WTC11 (cell line): ENCODE measurements at regions not wholly inside any gene's neighbourhood (a gene's known extent, or its start where the extent isn't known, plus 50 kb on each side); places are given as distances from the start of the nearest gene placed in this dataset.

Experiments used
- ATAC-seq: fragments of 200-7000 bp; cut with Tn5 transposase; 2 replicates; pipeline ENCODE4 v1.10.0; 2021; ENCODE audit warnings: mild to moderate bottlenecking, moderate library complexity
- CTCF ChIA-PET: fragments of 300-600 bp; sonication (Branson Sonifier 250); formaldehyde crosslinking; loops from one replicate; lab custom pipeline; 2021; ENCODE audit warnings: antibody characterized with exemption; lab: Charles Lee
- POLR2A ChIA-PET: fragments of 350-600 bp; sonication (Branson Sonifier 250); formaldehyde crosslinking; loops from one replicate; lab custom pipeline; 2021; ENCODE audit warnings: antibody characterized with exemption; lab: Charles Lee
- DNase-seq: peaks from one replicate; pipeline ENCODE4 v3.0.0; 2021; ENCODE audit warnings: low spot score
- H3K27ac Mint-ChIP-seq: 2 replicates; pipeline ENCODE4 v1.8.0; 2021; ENCODE audit warnings: mixed read lengths
- H3K27me3 Mint-ChIP-seq: 2 replicates; pipeline ENCODE4 v1.8.0; 2021; ENCODE audit warnings: low read depth, mild to moderate bottlenecking, moderate library complexity, mixed read lengths
- H3K36me3 Mint-ChIP-seq: 2 replicates; pipeline ENCODE4 v1.8.0; 2021; ENCODE audit warnings: mixed read lengths
- H3K4me1 Mint-ChIP-seq: 2 replicates; pipeline ENCODE4 v1.8.0; 2022; ENCODE audit warnings: mixed read lengths
- H3K4me3 Mint-ChIP-seq: 2 replicates; pipeline ENCODE4 v1.8.0; 2021; ENCODE audit warnings: mild to moderate bottlenecking, moderate library complexity, mixed read lengths
- H3K9me3 Mint-ChIP-seq: 2 replicates; pipeline ENCODE4 v1.8.0; 2021; ENCODE audit warnings: mixed read lengths
- AFF4 ChIP-seq: sonication (generic); formaldehyde crosslinking; IDR thresholded peaks from 2 replicates; pipeline ENCODE4 v1.8.1; 2023; ENCODE audit warnings: mild to moderate bottlenecking, missing genetic modification reagents, borderline replicate concordance
- CREB1 ChIP-seq: sonication (generic); formaldehyde crosslinking; IDR thresholded peaks from 2 replicates; pipeline ENCODE4 v1.8.0; 2023; ENCODE audit warnings: mild to moderate bottlenecking, missing genetic modification reagents
- E2F5 ChIP-seq: sonication (generic); formaldehyde crosslinking; IDR thresholded peaks from 2 replicates; pipeline ENCODE4 v1.8.1; 2022; ENCODE audit warnings: mild to moderate bottlenecking, moderate library complexity, missing genetic modification reagents
- ELF4 ChIP-seq: sonication (generic); formaldehyde crosslinking; IDR thresholded peaks from 2 replicates; pipeline ENCODE4 v1.8.1; 2022; ENCODE audit warnings: low read depth, mild to moderate bottlenecking, moderate library complexity, missing genetic modification reagents
- ERG ChIP-seq: fragments of 250-450 bp; sonication (Bioruptor Pico); IDR thresholded peaks from 2 replicates; pipeline ENCODE4 v1.8.0; 2021; ENCODE audit warnings: mild to moderate bottlenecking
- GTF2I ChIP-seq: fragments of 250-450 bp; sonication (Bioruptor Pico); conservative IDR thresholded peaks from 2 replicates; pipeline ENCODE4 v1.4.0; 2021; ENCODE audit warnings: mild to moderate bottlenecking
- IRF1 ChIP-seq: sonication (generic); formaldehyde crosslinking; IDR thresholded peaks from 2 replicates; pipeline ENCODE4 v1.8.0; 2023; ENCODE audit warnings: missing genetic modification reagents
- MAX ChIP-seq: sonication (generic); formaldehyde crosslinking; IDR thresholded peaks from 2 replicates; pipeline ENCODE4 v1.8.0; 2022; ENCODE audit warnings: mild to moderate bottlenecking, missing genetic modification reagents
- NFYB ChIP-seq: sonication (generic); formaldehyde crosslinking; conservative IDR thresholded peaks from 2 replicates; pipeline ENCODE4 v1.8.0; 2022; ENCODE audit warnings: low read depth, missing genetic modification reagents
- NR2C2 ChIP-seq: sonication (generic); formaldehyde crosslinking; IDR thresholded peaks from 2 replicates; pipeline ENCODE4 v1.8.0; 2022; ENCODE audit warnings: mild to moderate bottlenecking, missing genetic modification reagents
- PRDM15 ChIP-seq: sonication (generic); formaldehyde crosslinking; IDR thresholded peaks from 2 replicates; pipeline ENCODE4 v1.8.0; 2022; ENCODE audit warnings: missing genetic modification reagents
- PREB ChIP-seq: sonication (generic); formaldehyde crosslinking; IDR thresholded peaks from 2 replicates; pipeline ENCODE4 v1.8.1; 2022; ENCODE audit warnings: mild to moderate bottlenecking, missing genetic modification reagents, moderate library complexity, borderline replicate concordance
- USF1 ChIP-seq: sonication (generic); formaldehyde crosslinking; IDR thresholded peaks from 2 replicates; pipeline ENCODE4 v1.8.0; 2022; ENCODE audit warnings: mild to moderate bottlenecking, missing genetic modification reagents
- ZMAT4 ChIP-seq: fragments of 250-450 bp; sonication (Bioruptor Pico); IDR thresholded peaks from 2 replicates; pipeline ENCODE4 v1.9.0; 2021; ENCODE audit warnings: mild to moderate bottlenecking
- ZNF232 ChIP-seq: sonication (generic); formaldehyde crosslinking; IDR thresholded peaks from 2 replicates; pipeline ENCODE4 v1.8.0; 2022; ENCODE audit warnings: mild to moderate bottlenecking, missing genetic modification reagents
- ZNF317 ChIP-seq: sonication (generic); formaldehyde crosslinking; IDR thresholded peaks from 2 replicates; pipeline ENCODE4 v1.8.1; 2023; ENCODE audit warnings: low read depth, mild to moderate bottlenecking, moderate library complexity, missing genetic modification reagents, borderline replicate concordance
- ZNF423 ChIP-seq: fragments of 250-450 bp; sonication (Bioruptor Pico); IDR thresholded peaks from 2 replicates; pipeline ENCODE4 v2.1.2; 2022; ENCODE audit warnings: mild to moderate bottlenecking, moderate library complexity
- ZSCAN18 ChIP-seq: fragments of 250-450 bp; sonication (Bioruptor Pico); IDR thresholded peaks from 2 replicates; pipeline ENCODE4 v2.1.2; 2022; ENCODE audit warnings: mild to moderate bottlenecking, moderate library complexity

- ChIA-PET POLR2A (no interaction called here), CTCF (no interaction called here)
- H3K27me3 Mint-ChIP-seq: 0 out of 2 replicates have a peak, but pooled peaks cover 5% of the 10 kb centered on the region
- TF ChIP-seq NFYB (no peak), NR2C2 (CRISPR knock-in tag) (no peak), ZNF232 (no peak), MAX (no peak), ERG (CRISPR knock-in tag) (no peak), USF1 (CRISPR knock-in tag) (no peak), E2F5 (CRISPR knock-in tag) (no peak), CREB1 (CRISPR knock-in tag) (no peak), ELF4 (no peak), AFF4 (CRISPR knock-in tag) (no peak), GTF2I (no peak), PREB (CRISPR knock-in tag) (no peak), ZNF423 (CRISPR knock-in tag) (no peak), IRF1 (CRISPR knock-in tag) (no peak), ZMAT4 (CRISPR knock-in tag) (no peak), ZSCAN18 (no peak), ZNF317 (CRISPR knock-in tag) (no peak), PRDM15 (CRISPR knock-in tag) (no peak)
- no peak for DNase-seq
- peaks cover 11% of the 10 kb centered on the region for H3K4me1 Mint-ChIP-seq
- no peaks in the 10 kb centered on the region for H3K36me3 Mint-ChIP-seq
- H3K4me3 Mint-ChIP-seq: no peak overlapping the region
- ATAC-seq: no peak
- H3K27ac Mint-ChIP-seq: no peak overlapping the region
- H3K9me3 Mint-ChIP-seq: peaks cover 7% of the 10 kb centered on the region; the same call in 1 of the 2 replicates
These were observed 60.1 kb upstream of the ACTR3 start for GRCh38 chr2:113829761-113830160.
